ENCODE measurements at regions not wholly inside any gene's neighbourhood (a gene's known extent, or its start where the extent isn't known, plus 50 kb on each side); places are given as distances from the start of the nearest gene placed in this dataset.
"Not testable (repeated sequence)": the region's sequence is repeated elsewhere in the genome, so short reads cannot be mapped to it uniquely, and the experiment has no call there.

- no peaks in the 10 kb centered on the region for H3K4me1 ChIP-seq (ENCODE audit: control insufficient read depth in 2 of 2, insufficient read depth in 2 of 2, low read length in 1 of 2)
- 79 to 90% methylated on average over 1 of the region's 1 CpG for WGBS, 2 donors
- H3K27me3 ChIP-seq (ENCODE audit: control insufficient read depth in 1 of 2, insufficient read depth in 2 of 2, low read length in 2 of 2): peaks cover 0 to 2% of the 10 kb centered on the region in 2 donors
- no peak overlapping the region for H3K4me3 ChIP-seq (ENCODE audit: low read depth in 1 of 2, low read length in 2 of 2)
- no peaks in the 10 kb centered on the region for H3K9me3 ChIP-seq (ENCODE audit: control insufficient read depth in 2 of 2, insufficient read depth in 1 of 2, low read depth in 1 of 2, low read length in 1 of 2)
- H3K36me3 ChIP-seq (ENCODE audit: control insufficient read depth in 2 of 2, insufficient read depth in 2 of 2, low read length in 1 of 2): no peaks in the 10 kb centered on the region
- H3K27ac ChIP-seq (ENCODE audit: low read depth in 2 of 2, low read length in 1 of 2): no peak overlapping the region
Measured at GRCh38 chr2:176997792-176998169, 214.8 kb upstream of the HNRNPA3 start.

- Histone ChIP-seq H3K4me1 (ENCODE audit: control insufficient read depth in 2 of 2, insufficient read depth in 2 of 2, low read length in 1 of 2) (no peaks in the 10 kb centered on the region), H3K9me3 (ENCODE audit: control insufficient read depth in 2 of 2, insufficient read depth in 1 of 2, low read depth in 1 of 2, low read length in 1 of 2) (no peaks in the 10 kb centered on the region), H3K27me3 (ENCODE audit: control insufficient read depth in 1 of 2, insufficient read depth in 2 of 2, low read length in 2 of 2) (no peaks in the 10 kb centered on the region), H3K4me3 (ENCODE audit: low read depth in 1 of 2, low read length in 2 of 2) (no peak overlapping the region), H3K27ac (ENCODE audit: low read depth in 2 of 2, low read length in 1 of 2) (no peak overlapping the region), H3K36me3 (ENCODE audit: control insufficient read depth in 2 of 2, insufficient read depth in 2 of 2, low read length in 1 of 2) (no peaks in the 10 kb centered on the region)
- 63 to 79% methylated on average over 1 of the region's 1 CpG for WGBS, 2 donors
Measured at GRCh38 chr2:176999301-176999700, 213.3 kb upstream of the HNRNPA3 start.

- Histone ChIP-seq H3K36me3 (ENCODE audit: control insufficient read depth in 2 of 2, insufficient read depth in 2 of 2, low read length in 1 of 2) (no peaks in the 10 kb centered on the region), H3K27ac (ENCODE audit: low read depth in 2 of 2, low read length in 1 of 2) (no peak overlapping the region), H3K9me3 (ENCODE audit: control insufficient read depth in 2 of 2, insufficient read depth in 1 of 2, low read depth in 1 of 2, low read length in 1 of 2) (no peaks in the 10 kb centered on the region), H3K4me1 (ENCODE audit: control insufficient read depth in 2 of 2, insufficient read depth in 2 of 2, low read length in 1 of 2) (no peaks in the 10 kb centered on the region), H3K27me3 (ENCODE audit: control insufficient read depth in 1 of 2, insufficient read depth in 2 of 2, low read length in 2 of 2) (no peaks in the 10 kb centered on the region), H3K4me3 (ENCODE audit: low read depth in 1 of 2, low read length in 2 of 2) (no peak overlapping the region)
- WGBS, 2 donors: 81 to 90% methylated on average over 4 of the region's 4 CpGs
Measured at GRCh38 chr2:177000061-177000714, 212.4 kb upstream of the HNRNPA3 start.

GRCh38 chr2:177000715-177001072 is 211.9 kb upstream of the HNRNPA3 start:
- H3K27me3 ChIP-seq (ENCODE audit: control insufficient read depth in 1 of 2, insufficient read depth in 2 of 2, low read length in 2 of 2): no peaks in the 10 kb centered on the region
- 91 to 94% methylated on average over 4 of the region's 4 CpGs for WGBS, 2 donors
- H3K9me3 ChIP-seq (ENCODE audit: control insufficient read depth in 2 of 2, insufficient read depth in 1 of 2, low read depth in 1 of 2, low read length in 1 of 2): no peaks in the 10 kb centered on the region
- no peak overlapping the region for H3K27ac ChIP-seq (ENCODE audit: low read depth in 2 of 2, low read length in 1 of 2)
- H3K4me1 ChIP-seq (ENCODE audit: control insufficient read depth in 2 of 2, insufficient read depth in 2 of 2, low read length in 1 of 2): no peaks in the 10 kb centered on the region
- H3K36me3 ChIP-seq (ENCODE audit: control insufficient read depth in 2 of 2, insufficient read depth in 2 of 2, low read length in 1 of 2): no peaks in the 10 kb centered on the region
- H3K4me3 ChIP-seq (ENCODE audit: low read depth in 1 of 2, low read length in 2 of 2): no peak overlapping the region

- WGBS, 2 donors: 90 to 96% methylated on average over 2 of the region's 2 CpGs
- Histone ChIP-seq H3K27ac (ENCODE audit: low read depth in 2 of 2, low read length in 1 of 2) (no peak overlapping the region), H3K36me3 (ENCODE audit: control insufficient read depth in 2 of 2, insufficient read depth in 2 of 2, low read length in 1 of 2) (no peaks in the 10 kb centered on the region), H3K4me3 (ENCODE audit: low read depth in 1 of 2, low read length in 2 of 2) (no peak overlapping the region), H3K9me3 (ENCODE audit: control insufficient read depth in 2 of 2, insufficient read depth in 1 of 2, low read depth in 1 of 2, low read length in 1 of 2) (no peaks in the 10 kb centered on the region), H3K4me1 (ENCODE audit: control insufficient read depth in 2 of 2, insufficient read depth in 2 of 2, low read length in 1 of 2) (no peaks in the 10 kb centered on the region), H3K27me3 (ENCODE audit: control insufficient read depth in 1 of 2, insufficient read depth in 2 of 2, low read length in 2 of 2) (no peaks in the 10 kb centered on the region)
Measured at GRCh38 chr2:177001334-177001733, 211.3 kb upstream of the HNRNPA3 start.

GRCh38 chr2:177002983-177003382 is 209.6 kb upstream of the HNRNPA3 start:
- Histone ChIP-seq H3K4me3 (ENCODE audit: low read depth in 1 of 2, low read length in 2 of 2) (no peak overlapping the region), H3K9me3 (ENCODE audit: control insufficient read depth in 2 of 2, insufficient read depth in 1 of 2, low read depth in 1 of 2, low read length in 1 of 2) (no peaks in the 10 kb centered on the region), H3K36me3 (ENCODE audit: control insufficient read depth in 2 of 2, insufficient read depth in 2 of 2, low read length in 1 of 2) (no peaks in the 10 kb centered on the region), H3K27ac (ENCODE audit: low read depth in 2 of 2, low read length in 1 of 2) (no peak overlapping the region), H3K4me1 (ENCODE audit: control insufficient read depth in 2 of 2, insufficient read depth in 2 of 2, low read length in 1 of 2) (no peaks in the 10 kb centered on the region), H3K27me3 (ENCODE audit: control insufficient read depth in 1 of 2, insufficient read depth in 2 of 2, low read length in 2 of 2) (no peaks in the 10 kb centered on the region)
- 90 to 91% methylated on average over 3 of the region's 3 CpGs for WGBS, 2 donors

- H3K36me3 ChIP-seq (ENCODE audit: control insufficient read depth in 2 of 2, insufficient read depth in 2 of 2, low read length in 1 of 2); H3K9me3 ChIP-seq (ENCODE audit: control insufficient read depth in 2 of 2, insufficient read depth in 1 of 2, low read depth in 1 of 2, low read length in 1 of 2); H3K27me3 ChIP-seq (ENCODE audit: control insufficient read depth in 1 of 2, insufficient read depth in 2 of 2, low read length in 2 of 2); H3K4me3 ChIP-seq (ENCODE audit: low read depth in 1 of 2, low read length in 2 of 2); H3K4me1 ChIP-seq (ENCODE audit: control insufficient read depth in 2 of 2, insufficient read depth in 2 of 2, low read length in 1 of 2); H3K27ac ChIP-seq (ENCODE audit: low read depth in 2 of 2, low read length in 1 of 2): not testable (repeated sequence)
- WGBS, 2 donors: 81 to 82% methylated on average over 27 to 28 of the region's 28 CpGs
Measured at GRCh38 chr2:177007726-177008125, 204.9 kb upstream of the HNRNPA3 start.

- H3K27ac ChIP-seq (ENCODE audit: low read depth in 2 of 2, low read length in 1 of 2); H3K36me3 ChIP-seq (ENCODE audit: control insufficient read depth in 2 of 2, insufficient read depth in 2 of 2, low read length in 1 of 2); H3K9me3 ChIP-seq (ENCODE audit: control insufficient read depth in 2 of 2, insufficient read depth in 1 of 2, low read depth in 1 of 2, low read length in 1 of 2); H3K4me3 ChIP-seq (ENCODE audit: low read depth in 1 of 2, low read length in 2 of 2); H3K4me1 ChIP-seq (ENCODE audit: control insufficient read depth in 2 of 2, insufficient read depth in 2 of 2, low read length in 1 of 2); H3K27me3 ChIP-seq (ENCODE audit: control insufficient read depth in 1 of 2, insufficient read depth in 2 of 2, low read length in 2 of 2): not testable (repeated sequence)
- WGBS, 2 donors: 78 to 85% methylated on average over 17 of the region's 17 CpGs
Measured at GRCh38 chr2:177008662-177009061, 203.9 kb upstream of the HNRNPA3 start.

- no peaks in the 10 kb centered on the region for H3K36me3 ChIP-seq (ENCODE audit: control insufficient read depth in 2 of 2, insufficient read depth in 2 of 2, low read length in 1 of 2)
- 82 to 85% methylated on average over 6 of the region's 6 CpGs for WGBS, 2 donors
- no peaks in the 10 kb centered on the region for H3K4me1 ChIP-seq (ENCODE audit: control insufficient read depth in 2 of 2, insufficient read depth in 2 of 2, low read length in 1 of 2)
- H3K4me3 ChIP-seq (ENCODE audit: low read depth in 1 of 2, low read length in 2 of 2): no peak overlapping the region
- no peaks in the 10 kb centered on the region for H3K9me3 ChIP-seq (ENCODE audit: control insufficient read depth in 2 of 2, insufficient read depth in 1 of 2, low read depth in 1 of 2, low read length in 1 of 2)
- no peak overlapping the region for H3K27ac ChIP-seq (ENCODE audit: low read depth in 2 of 2, low read length in 1 of 2)
- no peaks in the 10 kb centered on the region for H3K27me3 ChIP-seq (ENCODE audit: control insufficient read depth in 1 of 2, insufficient read depth in 2 of 2, low read length in 2 of 2)
Measured at GRCh38 chr2:177010146-177010545, 202.4 kb upstream of the HNRNPA3 start.

- Histone ChIP-seq H3K27ac (ENCODE audit: low read depth in 2 of 2, low read length in 1 of 2) (no peak overlapping the region), H3K9me3 (ENCODE audit: control insufficient read depth in 2 of 2, insufficient read depth in 1 of 2, low read depth in 1 of 2, low read length in 1 of 2) (no peaks in the 10 kb centered on the region), H3K4me3 (ENCODE audit: low read depth in 1 of 2, low read length in 2 of 2) (no peak overlapping the region), H3K27me3 (ENCODE audit: control insufficient read depth in 1 of 2, insufficient read depth in 2 of 2, low read length in 2 of 2) (no peaks in the 10 kb centered on the region), H3K36me3 (ENCODE audit: control insufficient read depth in 2 of 2, insufficient read depth in 2 of 2, low read length in 1 of 2) (no peaks in the 10 kb centered on the region), H3K4me1 (ENCODE audit: control insufficient read depth in 2 of 2, insufficient read depth in 2 of 2, low read length in 1 of 2) (no peaks in the 10 kb centered on the region)
- 9 to 16% methylated on average over 1 of the region's 1 CpG for WGBS, 2 donors
Measured at GRCh38 chr2:177010861-177011260, 201.7 kb upstream of the HNRNPA3 start.
